GM23338 (cell line): ENCODE measurements at regions not wholly inside any gene's neighbourhood (a gene's known extent, or its start where the extent isn't known, plus 50 kb on each side); places are given as distances from the start of the nearest gene placed in this dataset.

Experiments used
- ATAC-seq: fragments of 200-7000 bp; cut with Tn5 transposase; 3 replicates; pipeline ENCODE4 v1.9.1; 2020
- DNase-seq: peaks from one replicate; pipeline ENCODE4 v3.0.0-alpha.2; 2015; ENCODE audit warnings: low spot score
- H2AFZ ChIP-seq: fragments of 200-600 bp; sonication (generic); 2 replicates; pipeline ENCODE4 v1.8.0; 2016; ENCODE audit warnings: antibody characterized with exemption, mild to moderate bottlenecking, moderate library complexity
- H3F3A ChIP-seq: fragments of 200-600 bp; sonication (generic); replicated peaks from 2 replicates; pipeline ENCODE4 v1.8.0; 2017; ENCODE audit warnings: antibody characterized with exemption, mixed run types, low read depth
- H3K27ac ChIP-seq: fragments of 200-600 bp; sonication (generic); 2 replicates; pipeline ENCODE4 v1.6.1; 2016; ENCODE audit warnings: low read depth
- H3K27me3 ChIP-seq: fragments of 200-600 bp; sonication (generic); 2 replicates; pipeline ENCODE4 v1.8.0; 2016; ENCODE audit warnings: mild to moderate bottlenecking, mixed run types, moderate library complexity; ENCODE audit not compliant: insufficient read depth
- H3K36me3 ChIP-seq: fragments of 200-600 bp; sonication (generic); 2 replicates; pipeline ENCODE4 v1.8.0; 2016; ENCODE audit warnings: mild to moderate bottlenecking; ENCODE audit not compliant: insufficient read depth
- H3K4me1 ChIP-seq: fragments of 200-600 bp; sonication (generic); 2 replicates; pipeline ENCODE4 v1.8.0; 2016; ENCODE audit warnings: mild to moderate bottlenecking, moderate library complexity; ENCODE audit not compliant: insufficient read depth
- H3K4me2 ChIP-seq: fragments of 200-600 bp; sonication (generic); 2 replicates; pipeline ENCODE4 v1.7.1; 2017; ENCODE audit warnings: mixed run types
- H3K4me3 ChIP-seq: fragments of 200-600 bp; sonication (generic); 2 replicates; pipeline ENCODE4 v1.6.1; 2016; ENCODE audit warnings: mixed run types
- H3K79me2 ChIP-seq: fragments of 200-600 bp; sonication (generic); replicated peaks from 2 replicates; pipeline ENCODE4 v1.8.0; 2017; ENCODE audit warnings: mild to moderate bottlenecking; ENCODE audit not compliant: insufficient read depth
- H3K9me2 ChIP-seq: fragments of 200-600 bp; sonication (generic); 2 replicates; pipeline ENCODE4 v1.8.0; 2017; ENCODE audit not compliant: insufficient read depth
- H4K20me1 ChIP-seq: fragments of 200-600 bp; sonication (generic); replicated peaks from 2 replicates; pipeline ENCODE4 v1.8.0; 2017; ENCODE audit warnings: mild to moderate bottlenecking; ENCODE audit not compliant: insufficient read depth
- H3K27ac Mint-ChIP-seq: 2 replicates; pipeline ENCODE4 v1.8.0; 2020; ENCODE audit warnings: inconsistent platforms, mild to moderate bottlenecking, moderate library complexity, mixed read lengths
- H3K27me3 Mint-ChIP-seq: 3 replicates; pipeline ENCODE4 v1.8.0; 2022; ENCODE audit warnings: low read depth, mild to moderate bottlenecking, moderate library complexity, mixed read lengths, inconsistent platforms; ENCODE audit not compliant: insufficient read depth, poor library complexity
- H3K36me3 Mint-ChIP-seq: 3 replicates; pipeline ENCODE4 v1.8.0; 2021; ENCODE audit warnings: low read depth, mild to moderate bottlenecking, inconsistent platforms, moderate library complexity, mixed read lengths
- H3K4me1 Mint-ChIP-seq: 3 replicates; pipeline ENCODE4 v1.8.0; 2020; ENCODE audit warnings: mild to moderate bottlenecking, inconsistent platforms, mixed read lengths
- H3K4me3 Mint-ChIP-seq: 3 replicates; pipeline ENCODE4 v1.8.0; 2021; ENCODE audit warnings: moderate library complexity, mild to moderate bottlenecking, inconsistent platforms, mixed read lengths
- H3K9me3 Mint-ChIP-seq: 3 replicates; pipeline ENCODE4 v1.8.0; 2020; ENCODE audit warnings: moderate library complexity, mild to moderate bottlenecking, inconsistent platforms, mixed read lengths
- EZH2 ChIP-seq: fragments of 200-600 bp; sonication (generic); IDR thresholded peaks from one replicate; pipeline ENCODE4 v1.8.0; 2017; ENCODE audit warnings: antibody characterized with exemption, mild to moderate bottlenecking, low read depth; ENCODE audit not compliant: unreplicated experiment
- EZH2phosphoT487 ChIP-seq: fragments of 200-600 bp; sonication (generic); IDR thresholded peaks from one replicate; pipeline ENCODE4 v1.8.1; 2018; ENCODE audit warnings: antibody characterized with exemption; ENCODE audit not compliant: unreplicated experiment
- NANOG ChIP-seq: IDR thresholded peaks from 2 replicates; pipeline ENCODE4 v1.6.1; 2016; ENCODE audit warnings: antibody characterized with exemption, borderline replicate concordance
- REST ChIP-seq: IDR thresholded peaks from one replicate; pipeline ENCODE4 v1.6.1; 2018; ENCODE audit warnings: antibody characterized with exemption; ENCODE audit not compliant: unreplicated experiment
- ZNF114 ChIP-seq: fragments of 250-450 bp; sonication (Bioruptor Pico); IDR thresholded peaks from 2 replicates; pipeline ENCODE4 v1.5.0; 2020; ENCODE audit warnings: mild to moderate bottlenecking, moderate library complexity
- ZNF331 ChIP-seq: fragments of 250-450 bp; sonication (Bioruptor Pico); IDR thresholded peaks from 2 replicates; pipeline ENCODE4 v1.5.0; 2020; ENCODE audit warnings: low read depth, mild to moderate bottlenecking, moderate library complexity
- TF ChIP-seq, protein P1 (sequence below): fragments of 250-450 bp; sonication (Bioruptor Pico); IDR thresholded peaks from 2 replicates; pipeline ENCODE4 v1.5.0; 2020; ENCODE audit warnings: mild to moderate bottlenecking, moderate library complexity
- TF ChIP-seq, protein P2 (sequence below), 2 experiments: fragments of 200-600 bp in 1 of 2; sonication (generic) in 1 of 2; conservative IDR thresholded peaks; 2 replicates each; pipeline versions ENCODE4 v1.5.1 to v1.6.1; 2016 to 2017; ENCODE audit warnings: antibody characterized with exemption in 2 of 2, low read depth in 2 of 2, mild to moderate bottlenecking in 2 of 2, moderate library complexity in 1 of 2

DNA sequence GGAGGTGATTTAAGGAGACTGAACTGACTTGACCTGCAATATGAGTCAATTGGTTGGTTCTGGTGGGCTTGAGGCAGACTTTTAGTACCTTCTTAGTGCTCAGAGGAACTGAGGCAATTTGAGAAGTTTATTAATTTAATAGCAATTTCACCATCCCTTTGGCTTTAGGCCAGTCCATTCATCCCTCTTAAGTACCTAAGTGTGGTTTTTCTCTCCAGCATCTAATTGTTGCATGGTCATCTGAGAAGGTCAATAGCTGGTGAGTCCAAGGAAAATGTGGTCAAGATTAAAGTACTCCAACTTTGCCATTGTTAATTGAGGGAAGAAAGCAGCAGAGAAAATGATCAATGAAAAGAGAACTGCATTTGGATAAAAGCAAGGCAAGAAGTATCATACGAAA is 115.4 kb upstream of the DYRK2 start:
- H3F3A ChIP-seq: no peaks in the 10 kb centered on the region
- no peaks in the 10 kb centered on the region for H3K79me2 ChIP-seq
- no peaks in the 10 kb centered on the region for H3K27me3 ChIP-seq
- H3K4me3 ChIP-seq: no peak overlapping the region
- Mint-ChIP-seq H3K4me3 (no peak overlapping the region), H3K36me3 (peaks cover 6% of the 10 kb centered on the region; the same call in 1 of the 3 replicates), H3K27me3 (peaks cover 10% of the 10 kb centered on the region), H3K4me1 (peaks cover 35% of the 10 kb centered on the region), H3K27ac (no peak overlapping the region), H3K9me3 (no peaks in the 10 kb centered on the region; the same call in 2 of the 3 replicates)
- H3K9me2 ChIP-seq: peaks cover 14% of the 10 kb centered on the region
- no peaks in the 10 kb centered on the region for H3K36me3 ChIP-seq
- peaks cover 20% of the 10 kb centered on the region for H3K4me1 ChIP-seq
- ATAC-seq (no peak), DNase-seq (no peak)
- H3K27ac ChIP-seq: no peak overlapping the region
- H4K20me1 ChIP-seq: no peaks in the 10 kb centered on the region
- no peak overlapping the region for H2AFZ ChIP-seq
- TF ChIP-seq, protein P1, sequence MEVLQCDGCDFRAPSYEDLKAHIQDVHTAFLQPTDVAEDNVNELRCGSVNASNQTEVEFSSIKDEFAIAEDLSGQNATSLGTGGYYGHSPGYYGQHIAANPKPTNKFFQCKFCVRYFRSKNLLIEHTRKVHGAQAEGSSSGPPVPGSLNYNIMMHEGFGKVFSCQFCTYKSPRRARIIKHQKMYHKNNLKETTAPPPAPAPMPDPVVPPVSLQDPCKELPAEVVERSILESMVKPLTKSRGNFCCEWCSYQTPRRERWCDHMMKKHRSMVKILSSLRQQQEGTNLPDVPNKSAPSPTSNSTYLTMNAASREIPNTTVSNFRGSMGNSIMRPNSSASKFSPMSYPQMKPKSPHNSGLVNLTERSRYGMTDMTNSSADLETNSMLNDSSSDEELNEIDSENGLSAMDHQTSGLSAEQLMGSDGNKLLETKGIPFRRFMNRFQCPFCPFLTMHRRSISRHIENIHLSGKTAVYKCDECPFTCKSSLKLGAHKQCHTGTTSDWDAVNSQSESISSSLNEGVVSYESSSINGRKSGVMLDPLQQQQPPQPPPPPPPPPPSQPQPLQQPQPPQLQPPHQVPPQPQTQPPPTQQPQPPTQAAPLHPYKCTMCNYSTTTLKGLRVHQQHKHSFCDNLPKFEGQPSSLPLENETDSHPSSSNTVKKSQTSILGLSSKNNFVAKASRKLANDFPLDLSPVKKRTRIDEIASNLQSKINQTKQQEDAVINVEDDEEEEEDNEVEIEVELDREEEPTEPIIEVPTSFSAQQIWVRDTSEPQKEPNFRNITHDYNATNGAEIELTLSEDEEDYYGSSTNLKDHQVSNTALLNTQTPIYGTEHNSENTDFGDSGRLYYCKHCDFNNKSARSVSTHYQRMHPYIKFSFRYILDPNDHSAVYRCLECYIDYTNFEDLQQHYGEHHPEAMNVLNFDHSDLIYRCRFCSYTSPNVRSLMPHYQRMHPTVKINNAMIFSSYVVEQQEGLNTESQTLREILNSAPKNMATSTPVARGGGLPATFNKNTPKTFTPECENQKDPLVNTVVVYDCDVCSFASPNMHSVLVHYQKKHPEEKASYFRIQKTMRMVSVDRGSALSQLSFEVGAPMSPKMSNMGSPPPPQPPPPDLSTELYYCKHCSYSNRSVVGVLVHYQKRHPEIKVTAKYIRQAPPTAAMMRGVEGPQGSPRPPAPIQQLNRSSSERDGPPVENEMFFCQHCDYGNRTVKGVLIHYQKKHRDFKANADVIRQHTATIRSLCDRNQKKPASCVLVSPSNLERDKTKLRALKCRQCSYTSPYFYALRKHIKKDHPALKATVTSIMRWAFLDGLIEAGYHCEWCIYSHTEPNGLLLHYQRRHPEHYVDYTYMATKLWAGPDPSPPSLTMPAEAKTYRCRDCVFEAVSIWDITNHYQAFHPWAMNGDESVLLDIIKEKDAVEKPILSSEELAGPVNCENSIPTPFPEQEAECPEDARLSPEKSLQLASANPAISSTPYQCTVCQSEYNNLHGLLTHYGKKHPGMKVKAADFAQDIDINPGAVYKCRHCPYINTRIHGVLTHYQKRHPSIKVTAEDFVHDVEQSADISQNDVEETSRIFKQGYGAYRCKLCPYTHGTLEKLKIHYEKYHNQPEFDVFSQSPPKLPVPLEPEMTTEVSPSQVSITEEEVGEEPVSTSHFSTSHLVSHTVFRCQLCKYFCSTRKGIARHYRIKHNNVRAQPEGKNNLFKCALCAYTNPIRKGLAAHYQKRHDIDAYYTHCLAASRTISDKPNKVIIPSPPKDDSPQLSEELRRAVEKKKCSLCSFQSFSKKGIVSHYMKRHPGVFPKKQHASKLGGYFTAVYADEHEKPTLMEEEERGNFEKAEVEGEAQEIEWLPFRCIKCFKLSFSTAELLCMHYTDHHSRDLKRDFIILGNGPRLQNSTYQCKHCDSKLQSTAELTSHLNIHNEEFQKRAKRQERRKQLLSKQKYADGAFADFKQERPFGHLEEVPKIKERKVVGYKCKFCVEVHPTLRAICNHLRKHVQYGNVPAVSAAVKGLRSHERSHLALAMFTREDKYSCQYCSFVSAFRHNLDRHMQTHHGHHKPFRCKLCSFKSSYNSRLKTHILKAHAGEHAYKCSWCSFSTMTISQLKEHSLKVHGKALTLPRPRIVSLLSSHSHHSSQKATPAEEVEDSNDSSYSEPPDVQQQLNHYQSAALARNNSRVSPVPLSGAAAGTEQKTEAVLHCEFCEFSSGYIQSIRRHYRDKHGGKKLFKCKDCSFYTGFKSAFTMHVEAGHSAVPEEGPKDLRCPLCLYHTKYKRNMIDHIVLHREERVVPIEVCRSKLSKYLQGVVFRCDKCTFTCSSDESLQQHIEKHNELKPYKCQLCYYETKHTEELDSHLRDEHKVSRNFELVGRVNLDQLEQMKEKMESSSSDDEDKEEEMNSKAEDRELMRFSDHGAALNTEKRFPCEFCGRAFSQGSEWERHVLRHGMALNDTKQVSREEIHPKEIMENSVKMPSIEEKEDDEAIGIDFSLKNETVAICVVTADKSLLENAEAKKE (CRISPR knock-in tag): no peak
- TF ChIP-seq REST (no peak), ZNF331 (no peak), ZNF114 (CRISPR knock-in tag) (no peak), EZH2 (no peak), NANOG (no peak), EZH2phosphoT487 (no peak)
- TF ChIP-seq, protein P2, sequence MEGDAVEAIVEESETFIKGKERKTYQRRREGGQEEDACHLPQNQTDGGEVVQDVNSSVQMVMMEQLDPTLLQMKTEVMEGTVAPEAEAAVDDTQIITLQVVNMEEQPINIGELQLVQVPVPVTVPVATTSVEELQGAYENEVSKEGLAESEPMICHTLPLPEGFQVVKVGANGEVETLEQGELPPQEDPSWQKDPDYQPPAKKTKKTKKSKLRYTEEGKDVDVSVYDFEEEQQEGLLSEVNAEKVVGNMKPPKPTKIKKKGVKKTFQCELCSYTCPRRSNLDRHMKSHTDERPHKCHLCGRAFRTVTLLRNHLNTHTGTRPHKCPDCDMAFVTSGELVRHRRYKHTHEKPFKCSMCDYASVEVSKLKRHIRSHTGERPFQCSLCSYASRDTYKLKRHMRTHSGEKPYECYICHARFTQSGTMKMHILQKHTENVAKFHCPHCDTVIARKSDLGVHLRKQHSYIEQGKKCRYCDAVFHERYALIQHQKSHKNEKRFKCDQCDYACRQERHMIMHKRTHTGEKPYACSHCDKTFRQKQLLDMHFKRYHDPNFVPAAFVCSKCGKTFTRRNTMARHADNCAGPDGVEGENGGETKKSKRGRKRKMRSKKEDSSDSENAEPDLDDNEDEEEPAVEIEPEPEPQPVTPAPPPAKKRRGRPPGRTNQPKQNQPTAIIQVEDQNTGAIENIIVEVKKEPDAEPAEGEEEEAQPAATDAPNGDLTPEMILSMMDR (conservative IDR thresholded peaks at IDR 0.05; ENCODE audit: low read depth in 2 of 2): no peak
- no peak overlapping the region for H3K4me2 ChIP-seq
